ENCODE measurements at regions not wholly inside any gene's neighbourhood (a gene's known extent, or its start where the extent isn't known, plus 50 kb on each side); places are given as distances from the start of the nearest gene placed in this dataset.

GRCh38 chrX:122076241-122076640 lies 1028.8 kb downstream of the GLUD2 start:
- TF ChIP-seq TAF1 (IDR thresholded peaks at IDR 0.05; ENCODE audit: borderline replicate concordance, insufficient read depth, low read length) (no peak), POLR2AphosphoS5 (IDR thresholded peaks at IDR 0.05; ENCODE audit: low read depth, low read length) (no peak), FOXP2 (optimal IDR thresholded peaks at IDR 0.05; ENCODE audit: borderline replicate concordance, extremely low read depth, extremely low read length, insufficient read depth) (no peak)
- TF ChIP-seq, protein P1, sequence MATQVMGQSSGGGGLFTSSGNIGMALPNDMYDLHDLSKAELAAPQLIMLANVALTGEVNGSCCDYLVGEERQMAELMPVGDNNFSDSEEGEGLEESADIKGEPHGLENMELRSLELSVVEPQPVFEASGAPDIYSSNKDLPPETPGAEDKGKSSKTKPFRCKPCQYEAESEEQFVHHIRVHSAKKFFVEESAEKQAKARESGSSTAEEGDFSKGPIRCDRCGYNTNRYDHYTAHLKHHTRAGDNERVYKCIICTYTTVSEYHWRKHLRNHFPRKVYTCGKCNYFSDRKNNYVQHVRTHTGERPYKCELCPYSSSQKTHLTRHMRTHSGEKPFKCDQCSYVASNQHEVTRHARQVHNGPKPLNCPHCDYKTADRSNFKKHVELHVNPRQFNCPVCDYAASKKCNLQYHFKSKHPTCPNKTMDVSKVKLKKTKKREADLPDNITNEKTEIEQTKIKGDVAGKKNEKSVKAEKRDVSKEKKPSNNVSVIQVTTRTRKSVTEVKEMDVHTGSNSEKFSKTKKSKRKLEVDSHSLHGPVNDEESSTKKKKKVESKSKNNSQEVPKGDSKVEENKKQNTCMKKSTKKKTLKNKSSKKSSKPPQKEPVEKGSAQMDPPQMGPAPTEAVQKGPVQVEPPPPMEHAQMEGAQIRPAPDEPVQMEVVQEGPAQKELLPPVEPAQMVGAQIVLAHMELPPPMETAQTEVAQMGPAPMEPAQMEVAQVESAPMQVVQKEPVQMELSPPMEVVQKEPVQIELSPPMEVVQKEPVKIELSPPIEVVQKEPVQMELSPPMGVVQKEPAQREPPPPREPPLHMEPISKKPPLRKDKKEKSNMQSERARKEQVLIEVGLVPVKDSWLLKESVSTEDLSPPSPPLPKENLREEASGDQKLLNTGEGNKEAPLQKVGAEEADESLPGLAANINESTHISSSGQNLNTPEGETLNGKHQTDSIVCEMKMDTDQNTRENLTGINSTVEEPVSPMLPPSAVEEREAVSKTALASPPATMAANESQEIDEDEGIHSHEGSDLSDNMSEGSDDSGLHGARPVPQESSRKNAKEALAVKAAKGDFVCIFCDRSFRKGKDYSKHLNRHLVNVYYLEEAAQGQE (IDR thresholded peaks at IDR 0.05; ENCODE audit: insufficient read depth in 1 of 2, low read depth in 2 of 2, low read length in 2 of 2) = no peak

All from PFSK-1 (cell line).